ENCODE measurements at regions not wholly inside any gene's neighbourhood (a gene's known extent, or its start where the extent isn't known, plus 50 kb on each side); places are given as distances from the start of the nearest gene placed in this dataset.

DNA sequence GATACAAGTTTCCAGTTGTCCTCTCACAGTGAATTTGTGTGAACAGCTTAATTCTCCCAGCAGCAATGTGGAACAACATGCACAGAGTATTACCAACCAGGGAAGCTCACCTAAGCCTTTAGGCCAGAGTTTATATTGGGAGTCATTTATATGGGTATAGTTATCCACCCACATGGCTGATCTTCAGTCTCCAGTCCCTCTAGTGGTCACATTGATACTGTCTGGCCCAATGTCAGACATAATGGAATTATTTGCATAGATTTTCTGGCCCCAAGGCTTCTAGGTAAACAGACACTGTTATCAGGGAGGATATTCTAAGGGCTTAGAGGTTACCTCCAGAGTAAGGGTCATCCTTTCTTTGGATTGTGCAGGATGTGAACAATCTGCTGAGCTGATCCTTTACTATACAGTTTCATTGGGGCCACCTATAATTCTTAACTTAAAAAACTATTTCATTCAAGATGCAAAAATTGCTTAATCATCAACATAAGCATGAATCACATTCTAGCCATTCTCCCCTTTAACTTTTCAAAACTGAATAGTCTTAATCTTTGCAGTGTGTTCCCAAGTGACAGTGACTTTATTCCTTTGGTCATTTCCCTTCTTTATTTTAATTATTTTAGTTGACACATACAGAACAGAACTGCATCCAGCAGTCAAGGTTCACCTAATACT, 210.9 kb downstream of the LTN1 start:
- no peak overlapping the region for H3K27ac Mint-ChIP-seq
- H3K4me1 Mint-ChIP-seq: no peaks in the 10 kb centered on the region
- no peaks in the 10 kb centered on the region for H3K27me3 Mint-ChIP-seq
- H3K9me3 Mint-ChIP-seq: peaks cover 5% of the 10 kb centered on the region
- H3K4me3 Mint-ChIP-seq: no peak overlapping the region
- H3K36me3 Mint-ChIP-seq: peaks cover 17% of the 10 kb centered on the region
- ATAC-seq: no peak

DNA sequence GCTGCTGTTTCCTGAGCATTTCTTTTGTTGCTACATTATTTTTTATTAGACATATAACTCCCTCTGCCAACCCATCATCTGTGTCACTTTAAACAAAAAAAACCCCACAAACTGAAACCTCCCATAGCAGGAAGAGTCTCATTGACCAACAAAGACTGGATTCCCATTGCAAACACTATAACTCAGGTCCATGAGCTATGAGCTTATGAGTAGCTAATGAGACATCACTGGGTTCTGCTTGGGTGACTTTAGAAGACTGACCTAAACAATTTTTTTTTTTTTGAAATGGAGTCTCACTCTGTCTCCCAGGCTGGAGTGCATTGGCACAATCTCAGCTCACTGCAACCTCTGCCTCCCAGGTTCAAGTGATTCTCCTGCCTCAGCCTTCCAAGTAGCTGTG, 212.8 kb downstream of the LTN1 start:
- Mint-ChIP-seq H3K9me3 (peaks cover 3% of the 10 kb centered on the region), H3K27me3 (no peaks in the 10 kb centered on the region), H3K27ac (no peak overlapping the region), H3K36me3 (peaks cover 4% of the 10 kb centered on the region), H3K4me1 (no peaks in the 10 kb centered on the region), H3K4me3 (no peak overlapping the region)
- ATAC-seq: no peak

DNA sequence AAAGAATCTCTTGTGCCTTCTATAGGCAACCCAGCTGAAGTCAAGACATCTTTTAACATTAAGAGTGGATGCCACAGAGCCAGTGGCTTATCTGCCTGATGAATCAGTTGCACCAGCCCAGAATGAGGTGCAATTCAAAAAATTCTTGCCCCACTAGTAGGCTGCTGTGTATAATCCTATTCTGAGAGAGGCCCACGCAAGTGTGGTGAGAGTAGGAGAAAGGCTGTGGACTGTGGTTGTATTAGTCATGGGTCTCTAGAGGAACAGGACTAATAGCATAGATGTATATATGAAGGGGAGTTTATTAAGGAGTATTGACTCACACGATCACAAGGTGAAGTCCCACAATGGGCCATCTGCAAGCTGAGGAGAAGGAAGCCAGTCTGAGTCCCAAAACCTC, 216.4 kb downstream of the LTN1 start:
- no peaks in the 10 kb centered on the region for H3K27me3 Mint-ChIP-seq
- H3K4me1 Mint-ChIP-seq: no peaks in the 10 kb centered on the region
- H3K4me3 Mint-ChIP-seq: no peak overlapping the region
- H3K27ac Mint-ChIP-seq: no peak overlapping the region
- peak; percentile 70 for ATAC-seq
- peaks cover 3% of the 10 kb centered on the region for H3K9me3 Mint-ChIP-seq
- H3K36me3 Mint-ChIP-seq: no peaks in the 10 kb centered on the region

GRCh38 chr21:28775071-28775470, 217.6 kb downstream of the LTN1 start:
- Mint-ChIP-seq H3K9me3 (peaks cover 3% of the 10 kb centered on the region), H3K27ac (no peak overlapping the region), H3K27me3 (no peaks in the 10 kb centered on the region), H3K4me3 (no peak overlapping the region), H3K4me1 (no peaks in the 10 kb centered on the region), H3K36me3 (no peaks in the 10 kb centered on the region)
- ATAC-seq: no peak

DNA sequence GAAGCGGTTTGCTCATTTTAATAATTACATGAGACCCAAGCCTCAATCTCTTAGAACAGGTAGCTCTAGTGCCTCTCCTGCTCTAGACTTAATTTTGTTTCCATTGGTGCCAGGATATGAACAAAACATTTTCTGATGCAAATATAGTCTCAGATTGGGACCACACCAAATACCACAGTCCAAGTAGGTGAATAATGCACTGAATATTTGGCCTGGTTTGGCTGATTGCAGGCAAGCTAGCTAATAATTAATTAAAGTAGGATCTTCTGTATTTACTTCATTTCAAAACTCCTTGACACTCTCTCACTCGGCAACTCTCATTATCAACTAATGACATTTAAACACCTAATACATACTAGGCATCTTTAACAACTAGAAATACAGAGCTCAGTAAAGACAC, 219.6 kb downstream of the LTN1 start:
- H3K4me1 Mint-ChIP-seq: no peaks in the 10 kb centered on the region
- H3K36me3 Mint-ChIP-seq: no peaks in the 10 kb centered on the region
- H3K27me3 Mint-ChIP-seq: no peaks in the 10 kb centered on the region
- no peak overlapping the region for H3K27ac Mint-ChIP-seq
- H3K4me3 Mint-ChIP-seq: no peak overlapping the region
- H3K9me3 Mint-ChIP-seq: no peaks in the 10 kb centered on the region
- no peak for ATAC-seq

DNA sequence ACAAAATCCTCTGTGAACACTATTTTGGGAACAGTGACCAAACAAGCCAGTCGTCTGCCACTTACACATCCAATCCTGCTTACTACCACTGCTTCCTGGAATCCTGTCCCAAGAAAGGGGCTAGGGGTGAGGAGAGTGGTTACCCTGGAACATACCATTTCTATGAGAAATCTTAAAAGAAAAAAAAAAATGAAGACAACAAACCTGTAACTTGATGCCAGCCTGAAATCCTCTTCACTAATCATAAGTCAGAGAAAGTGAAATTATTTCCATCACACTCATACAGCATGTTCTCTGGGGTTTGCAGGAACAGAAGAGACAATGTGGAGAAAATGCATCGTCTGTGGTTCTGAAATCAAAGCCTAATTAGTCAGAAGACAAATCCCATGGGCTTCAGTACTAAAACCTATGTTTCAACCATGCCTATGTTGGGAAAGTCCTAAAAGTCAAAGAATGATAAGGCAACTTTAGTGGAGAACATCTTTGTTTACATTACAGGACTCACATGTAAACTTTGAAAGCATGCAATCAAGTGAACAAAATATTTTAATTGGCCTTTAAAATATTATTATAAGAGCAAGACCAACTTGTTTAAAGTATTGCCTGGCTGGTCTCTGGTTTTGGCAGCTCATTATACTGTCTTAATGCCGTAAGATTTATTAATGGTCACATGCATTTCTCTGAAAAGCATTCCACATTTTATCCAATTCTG, 220.7 kb downstream of the LTN1 start:
- no peaks in the 10 kb centered on the region for H3K27me3 Mint-ChIP-seq
- no peaks in the 10 kb centered on the region for H3K4me1 Mint-ChIP-seq
- ATAC-seq: no peak
- no peak overlapping the region for H3K27ac Mint-ChIP-seq
- no peak overlapping the region for H3K4me3 Mint-ChIP-seq
- peaks cover 2% of the 10 kb centered on the region for H3K9me3 Mint-ChIP-seq
- H3K36me3 Mint-ChIP-seq: no peaks in the 10 kb centered on the region

DNA sequence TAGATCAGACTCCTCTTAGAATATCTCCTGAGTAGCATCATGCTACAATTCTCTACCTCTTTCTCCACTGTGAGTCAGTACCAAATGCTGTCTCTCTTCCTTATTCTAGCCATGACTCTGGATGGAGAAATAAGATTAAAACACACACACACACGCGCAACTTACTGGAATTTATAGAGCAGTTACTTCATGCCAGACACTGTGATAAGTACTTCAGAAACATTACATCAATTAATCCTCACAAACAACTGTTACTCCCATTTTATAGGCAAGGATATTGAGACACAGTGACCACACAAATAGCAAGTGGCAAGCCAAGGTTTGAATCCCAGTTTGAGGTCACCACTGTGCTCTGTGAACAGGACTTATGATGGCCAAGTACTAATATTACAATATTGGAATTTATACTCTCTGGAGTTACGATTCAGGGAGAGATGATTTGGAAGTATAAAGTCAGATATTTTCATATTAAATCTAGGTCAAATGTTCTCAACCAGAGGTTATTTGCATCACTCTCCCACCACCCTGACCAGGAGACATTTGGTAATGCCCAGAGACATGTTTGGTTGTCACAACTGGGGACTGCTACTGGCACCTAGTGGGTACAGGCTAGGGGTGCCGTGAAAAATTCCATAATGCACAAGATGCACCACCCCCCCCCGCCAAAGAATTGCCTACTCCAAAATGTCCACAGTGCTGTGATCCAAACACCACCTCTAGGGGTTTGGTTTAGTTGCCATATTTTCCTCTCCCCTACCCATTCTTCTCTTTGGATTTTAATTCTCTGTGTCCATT, 221.6 kb downstream of the LTN1 start:
- H3K9me3 Mint-ChIP-seq: peaks cover 8% of the 10 kb centered on the region
- peaks cover 5% of the 10 kb centered on the region for H3K36me3 Mint-ChIP-seq
- H3K4me3 Mint-ChIP-seq: no peak overlapping the region
- no peaks in the 10 kb centered on the region for H3K4me1 Mint-ChIP-seq
- no peaks in the 10 kb centered on the region for H3K27me3 Mint-ChIP-seq
- H3K27ac Mint-ChIP-seq: no peak overlapping the region
- ATAC-seq: no peak

DNA sequence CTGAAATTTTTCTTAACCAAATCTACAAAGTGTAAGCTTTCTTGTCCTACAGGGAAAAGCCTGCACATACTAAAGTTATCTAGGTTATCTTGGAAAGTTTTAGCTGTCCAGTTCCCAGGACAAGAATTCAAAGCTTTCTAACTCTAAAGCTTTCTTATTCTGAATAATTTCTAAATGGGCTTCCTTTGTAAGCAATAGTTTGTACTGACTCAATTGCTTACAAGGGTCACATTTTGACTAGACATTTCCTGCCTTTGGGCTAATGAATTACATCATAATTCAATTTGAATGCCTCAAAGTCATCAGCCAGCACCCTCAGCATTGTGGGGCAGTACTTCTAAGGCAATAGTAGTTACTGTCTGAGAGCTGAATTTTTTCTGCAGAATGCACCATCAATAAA, 223.0 kb downstream of the LTN1 start:
- Mint-ChIP-seq H3K27ac (no peak overlapping the region), H3K27me3 (no peaks in the 10 kb centered on the region), H3K36me3 (peaks cover 10% of the 10 kb centered on the region), H3K4me3 (no peak overlapping the region), H3K4me1 (no peaks in the 10 kb centered on the region), H3K9me3 (peaks cover 12% of the 10 kb centered on the region)
- no peak for ATAC-seq

DNA sequence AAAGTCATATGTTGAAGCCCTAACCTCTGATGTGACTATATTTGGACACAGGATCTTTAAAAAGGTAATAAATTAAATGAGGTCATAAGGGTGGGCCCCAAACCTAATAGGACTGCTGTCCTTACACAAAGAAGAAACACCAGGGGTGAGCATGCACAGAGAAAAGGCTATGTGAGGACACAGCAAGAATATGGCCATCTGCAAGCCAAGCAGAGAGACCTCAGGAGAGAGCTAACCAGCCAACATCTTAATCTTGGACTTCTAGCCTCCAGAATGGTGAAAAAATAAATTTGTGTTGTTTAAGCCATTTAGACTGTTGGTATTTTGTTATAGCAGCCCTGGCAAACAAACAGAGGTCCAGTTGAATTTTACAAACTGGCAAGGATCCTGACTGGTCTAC, 223.9 kb downstream of the LTN1 start:
- no peaks in the 10 kb centered on the region for H3K27me3 Mint-ChIP-seq
- H3K4me1 Mint-ChIP-seq: no peaks in the 10 kb centered on the region
- H3K27ac Mint-ChIP-seq: no peak overlapping the region
- peaks cover 10% of the 10 kb centered on the region for H3K36me3 Mint-ChIP-seq
- ATAC-seq: no peak
- peaks cover 12% of the 10 kb centered on the region for H3K9me3 Mint-ChIP-seq
- no peak overlapping the region for H3K4me3 Mint-ChIP-seq

DNA sequence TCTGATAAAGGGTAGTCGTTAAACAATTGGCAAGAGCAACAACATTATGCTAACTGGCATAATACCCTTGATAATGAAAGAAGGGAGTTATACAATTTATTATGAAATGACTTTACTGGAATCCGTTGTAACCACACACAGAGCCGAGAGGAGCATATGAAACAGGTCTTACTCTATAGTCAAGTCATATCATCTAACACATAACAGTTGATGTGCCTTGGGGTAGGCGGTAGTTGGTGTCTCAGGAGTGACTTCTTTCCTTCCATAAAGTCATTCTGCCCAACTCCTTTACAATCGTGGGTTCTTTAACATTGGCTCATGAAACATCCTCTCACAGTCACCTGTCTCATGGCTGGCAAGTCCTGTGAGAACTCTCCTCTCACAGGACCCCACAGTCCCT, 225.2 kb downstream of the LTN1 start:
- H3K27ac Mint-ChIP-seq: no peak overlapping the region

DNA sequence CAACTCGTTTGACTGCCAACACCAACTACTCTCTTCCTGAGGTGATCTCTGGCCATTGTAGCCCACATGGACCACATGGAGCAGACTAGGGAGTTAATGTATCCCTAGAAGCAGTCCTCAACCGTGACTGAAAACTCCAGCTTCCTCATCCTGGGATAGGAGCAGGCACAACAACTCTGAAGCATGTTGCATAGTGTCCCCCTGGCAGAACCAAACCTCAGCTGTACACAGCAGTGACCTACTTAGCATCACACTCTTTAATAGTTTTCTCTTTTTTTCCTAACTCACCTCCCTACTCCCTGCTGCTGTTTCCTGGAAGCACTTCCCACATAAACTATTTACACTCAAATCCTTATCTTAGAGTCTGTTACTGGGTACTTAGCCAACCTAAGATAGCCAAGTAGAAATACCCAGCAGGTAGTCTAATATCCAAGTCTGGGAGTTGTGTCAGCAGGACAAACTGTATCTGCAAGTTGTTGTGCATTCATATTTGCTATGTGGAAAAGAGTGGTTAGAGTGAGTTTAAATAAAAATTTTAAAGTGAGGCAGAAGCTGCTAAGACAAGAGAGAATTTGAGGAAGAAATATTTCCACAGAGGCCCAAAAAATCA, 228.8 kb downstream of the LTN1 start:
- ATAC-seq: no peak
- Mint-ChIP-seq H3K4me3 (no peak overlapping the region), H3K27ac (no peak overlapping the region), H3K9me3 (peaks cover 18% of the 10 kb centered on the region), H3K36me3 (peaks cover 16% of the 10 kb centered on the region), H3K4me1 (no peaks in the 10 kb centered on the region), H3K27me3 (no peaks in the 10 kb centered on the region)

More for the DNA sequence above, 225.2 kb downstream of the LTN1 start:
- no peak for ATAC-seq
- Mint-ChIP-seq H3K4me3 (no peak overlapping the region), H3K9me3 (peaks cover 12% of the 10 kb centered on the region), H3K36me3 (peaks cover 10% of the 10 kb centered on the region), H3K27me3 (no peaks in the 10 kb centered on the region), H3K4me1 (no peaks in the 10 kb centered on the region)

- Mint-ChIP-seq H3K27me3 (no peaks in the 10 kb centered on the region), H3K27ac (no peak overlapping the region), H3K4me3 (no peak overlapping the region), H3K9me3 (peaks cover 18% of the 10 kb centered on the region), H3K4me1 (no peaks in the 10 kb centered on the region), H3K36me3 (peaks cover 16% of the 10 kb centered on the region)
- ATAC-seq: no peak
These were observed 230.3 kb downstream of the LTN1 start for GRCh38 chr21:28762357-28762735.

GRCh38 chr21:28761674-28762356, 230.9 kb downstream of the LTN1 start:
- Mint-ChIP-seq H3K27me3 (no peaks in the 10 kb centered on the region), H3K36me3 (peaks cover 16% of the 10 kb centered on the region), H3K27ac (no peak overlapping the region), H3K9me3 (peaks cover 15% of the 10 kb centered on the region), H3K4me1 (no peaks in the 10 kb centered on the region), H3K4me3 (no peak overlapping the region)
- ATAC-seq: no peak

DNA sequence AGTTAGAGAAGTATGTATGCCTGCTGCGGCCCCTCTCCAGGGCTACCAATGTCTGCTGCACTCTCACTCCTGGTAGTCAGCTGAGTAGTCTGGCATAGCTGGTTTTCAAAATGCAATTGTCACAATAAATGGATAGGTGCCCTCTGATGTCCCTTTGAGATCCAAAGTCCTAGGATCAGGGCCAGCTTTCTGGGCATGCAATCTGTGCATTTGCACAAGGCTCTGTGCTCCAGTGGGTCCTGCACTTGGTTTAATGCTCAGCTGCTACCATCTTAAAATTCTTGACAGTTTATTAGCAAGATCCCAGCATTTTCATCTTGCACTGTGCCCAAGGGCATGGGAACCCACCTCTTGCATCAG, 233.8 kb downstream of the LTN1 start:
- Mint-ChIP-seq H3K4me3 (no peak overlapping the region), H3K4me1 (no peaks in the 10 kb centered on the region), H3K9me3 (peaks cover 6% of the 10 kb centered on the region), H3K36me3 (peaks cover 5% of the 10 kb centered on the region), H3K27ac (no peak overlapping the region), H3K27me3 (no peaks in the 10 kb centered on the region)
- no peak for ATAC-seq
